Gastroesophageal sphincter (tissue), 4 donors: ENCODE measurements at regions not wholly inside any gene's neighbourhood (a gene's known extent, or its start where the extent isn't known, plus 50 kb on each side); places are given as distances from the start of the nearest gene placed in this dataset.

Experiments used
- ATAC-seq: fragments of 150-250 bp; one replicate; pipeline ENCODE4 v1.9.1; 2016; ENCODE audit warnings: mild to moderate bottlenecking, moderate library complexity
- H3K27ac ChIP-seq, 4 donors: fragments of 200-600 bp; sonication (generic) in 3 of 4; 1 replicate in 3 of 4; 2 replicates in 1 of 4; pipeline ENCODE4 v1.5.1; 2016 to 2019
- H3K27me3 ChIP-seq: fragments of 200-600 bp; sonication (generic); one replicate; pipeline ENCODE4 v1.5.1; 2019
- H3K36me3 ChIP-seq, 2 donors: fragments of 200-600 bp; sonication (generic); one replicate each; pipeline ENCODE4 v1.5.1; 2019; ENCODE audit warnings: control low read depth in 1 of 2
- H3K4me1 ChIP-seq, 3 donors: fragments of 200-600 bp; sonication (generic); 1 replicate in 2 of 3; 2 replicates in 1 of 3; pipeline ENCODE4 v1.5.1; 2016 to 2019; ENCODE audit warnings: control low read depth in 2 of 3
- H3K4me3 ChIP-seq, 2 donors: fragments of 200-600 bp; sonication (generic); one replicate each; pipeline ENCODE4 v1.5.1; 2019; ENCODE audit warnings: mild to moderate bottlenecking in 1 of 2, moderate library complexity in 1 of 2
- H3K9me3 ChIP-seq, 3 donors: fragments of 200-600 bp; sonication (generic); one replicate each; pipeline ENCODE4 v1.5.1; 2017 to 2019; ENCODE audit warnings: control low read depth in 2 of 3
- CTCF ChIP-seq, 4 experiments: fragments of 200-600 bp in 2 of 4; fragments of 450-650 bp in 2 of 4; sonication (generic) in 1 of 4; IDR thresholded peaks; one replicate each; pipeline ENCODE4 v1.5.1; 2017 to 2019; ENCODE audit warnings: antibody characterized with exemption in 4 of 4, mild to moderate bottlenecking in 2 of 4, moderate library complexity in 2 of 4
- EP300 ChIP-seq: sonication (generic); formaldehyde crosslinking; IDR thresholded peaks from one replicate; pipeline ENCODE4 v1.6.1; 2017; ENCODE audit warnings: antibody characterized with exemption, mild to moderate bottlenecking
- POLR2A ChIP-seq, 2 donors: fragments of 450-650 bp; IDR thresholded peaks; one replicate each; pipeline ENCODE4 v1.6.1; 2017; ENCODE audit warnings: antibody characterized with exemption in 2 of 2, mild to moderate bottlenecking in 2 of 2, moderate library complexity in 1 of 2
- POLR2AphosphoS5 ChIP-seq: sonication (generic); formaldehyde crosslinking; IDR thresholded peaks from one replicate; pipeline ENCODE4 v1.6.1; 2017; ENCODE audit warnings: antibody characterized with exemption
- WGBS, 2 donors: methylation state at CpG; one replicate each; pipeline ENCODE4 v1.1.5; 2018; ENCODE audit warnings: low coverage in 1 of 2; 5-methylcytosine and 5-hydroxymethylcytosine counted together

DNA sequence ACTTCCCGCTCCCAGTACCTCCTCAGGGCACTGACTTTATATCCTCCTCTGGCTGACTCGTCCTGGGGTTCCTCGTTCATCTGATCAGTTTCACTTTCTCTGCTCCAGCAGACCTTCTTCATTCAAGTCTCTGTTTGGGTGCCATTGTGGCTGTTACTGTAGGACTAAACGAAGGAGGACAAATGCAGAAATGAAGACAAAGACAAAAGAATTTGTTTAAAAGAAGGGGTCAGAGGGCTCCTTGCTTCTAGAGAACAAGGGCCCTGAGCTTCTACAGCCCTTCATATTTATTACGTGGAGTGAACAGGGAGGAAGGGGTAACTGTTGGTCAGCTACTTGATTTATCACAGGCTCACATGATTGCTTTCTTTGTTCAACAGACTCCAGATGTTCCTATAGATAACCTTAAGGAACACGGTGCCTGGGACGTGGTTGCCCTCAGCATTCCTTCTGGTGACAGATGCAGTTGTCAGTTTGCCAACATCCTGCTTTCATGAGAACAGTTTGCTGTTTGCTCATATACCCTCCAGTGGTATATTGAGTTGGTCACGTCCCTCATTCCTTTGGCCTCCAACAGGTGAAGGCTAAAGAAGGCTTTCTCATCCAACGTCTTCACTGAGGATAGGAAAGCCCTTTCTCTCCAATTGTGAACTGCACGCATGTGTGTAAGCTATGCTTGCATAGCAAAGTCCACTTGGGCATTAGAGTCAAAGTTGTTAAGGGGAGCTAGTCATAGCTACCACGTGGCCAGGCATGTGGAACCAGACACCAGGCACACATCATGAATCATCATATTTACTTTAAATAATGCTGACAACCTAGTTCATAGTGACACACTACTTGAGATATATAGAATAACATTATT, 69.1 kb upstream of the BTN3A2 start:
- Histone ChIP-seq H3K27me3 (peaks cover 31% of the 10 kb centered on the region), H3K4me1 (no peaks in the 10 kb centered on the region), H3K4me3 (no peak overlapping the region), H3K36me3 (no peaks in the 10 kb centered on the region), H3K9me3 (no peaks in the 10 kb centered on the region), H3K27ac (no peak overlapping the region)
- 46 to 59% methylated on average over 5 to 10 of the region's 11 CpGs for WGBS, 2 donors
- ATAC-seq = no peak
- TF ChIP-seq EP300 (no peak), POLR2A (IDR thresholded peaks at IDR 0.05) (no peak), CTCF (IDR thresholded peaks at IDR 0.05) (no peak), POLR2AphosphoS5 (no peak)

DNA sequence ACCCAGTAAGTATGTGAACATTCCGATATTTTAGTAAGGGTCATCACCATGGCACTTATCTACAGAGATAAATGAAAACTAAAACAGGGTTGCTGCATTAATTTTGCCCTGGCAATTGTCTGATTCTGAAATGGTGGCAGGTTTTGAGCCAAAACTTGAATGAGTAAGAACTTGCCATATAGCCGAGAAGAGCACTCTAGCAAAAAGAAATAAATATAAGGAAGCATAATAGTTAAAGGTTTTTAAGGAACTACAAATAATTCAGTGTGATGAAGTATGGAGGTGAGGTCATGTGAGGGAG, 68.5 kb upstream of the BTN3A2 start:
- TF ChIP-seq EP300 (no peak), POLR2AphosphoS5 (no peak), CTCF (IDR thresholded peaks at IDR 0.05) (no peak), POLR2A (IDR thresholded peaks at IDR 0.05) (no peak)
- ATAC-seq = no peak
- Histone ChIP-seq H3K36me3 (no peaks in the 10 kb centered on the region), H3K4me3 (no peak overlapping the region), H3K9me3 (no peaks in the 10 kb centered on the region), H3K4me1 (no peaks in the 10 kb centered on the region), H3K27me3 (peaks cover 31% of the 10 kb centered on the region), H3K27ac (no peak overlapping the region)
- 67 to 75% methylated on average over 1 to 2 of the region's 2 CpGs for WGBS, 2 donors

DNA sequence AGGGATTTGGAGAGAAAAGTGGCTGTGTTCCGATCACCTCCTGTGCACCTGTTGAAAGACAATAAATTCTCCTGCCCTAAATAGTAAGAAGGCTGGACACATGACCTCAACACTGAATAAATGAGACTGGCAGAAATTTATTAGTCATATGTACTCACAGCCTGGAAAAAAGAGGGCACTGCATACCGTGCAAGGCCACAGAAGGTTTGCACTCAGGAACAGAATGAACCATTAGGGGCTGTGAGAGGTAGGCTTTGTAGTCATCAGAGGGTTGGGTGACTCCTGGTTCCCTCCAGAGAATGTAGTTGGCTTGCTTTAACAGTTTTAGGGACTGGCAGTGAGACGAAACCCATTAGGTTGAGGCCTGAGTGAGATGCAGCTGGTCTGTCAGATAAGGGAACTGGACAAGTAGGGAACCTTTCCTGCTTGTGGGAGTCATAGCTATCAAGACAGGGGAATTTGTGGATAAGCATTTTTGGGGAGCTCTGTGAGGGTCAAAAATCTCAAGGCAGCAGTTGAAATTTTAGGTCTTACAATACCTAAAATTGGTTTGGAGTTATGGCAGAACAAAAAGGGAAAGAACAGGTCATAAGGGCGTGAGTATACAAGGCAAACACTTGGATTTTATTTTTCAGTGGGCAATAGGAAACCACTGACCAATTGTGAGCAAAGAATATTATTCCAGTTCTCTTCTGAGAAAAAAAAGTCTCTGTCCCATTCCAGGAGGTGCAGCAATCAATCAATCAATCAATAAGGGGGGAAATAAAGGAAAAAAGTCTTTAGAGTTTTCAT, 67.9 kb upstream of the BTN3A2 start:
- no peak for ATAC-seq
- H3K27ac ChIP-seq = no peak overlapping the region
- H3K4me1 ChIP-seq = no peaks in the 10 kb centered on the region
- no peaks in the 10 kb centered on the region for H3K9me3 ChIP-seq
- WGBS, 2 donors = 75 to 87% methylated on average over 2 to 4 of the region's 4 CpGs
- no peak overlapping the region for H3K4me3 ChIP-seq
- no peak for TF ChIP-seq POLR2A (IDR thresholded peaks at IDR 0.05)
- TF ChIP-seq EP300 = no peak
- no peak for TF ChIP-seq POLR2AphosphoS5
- TF ChIP-seq CTCF (IDR thresholded peaks at IDR 0.05) = no peak
- H3K36me3 ChIP-seq = no peaks in the 10 kb centered on the region
- peaks cover 31% of the 10 kb centered on the region for H3K27me3 ChIP-seq

DNA sequence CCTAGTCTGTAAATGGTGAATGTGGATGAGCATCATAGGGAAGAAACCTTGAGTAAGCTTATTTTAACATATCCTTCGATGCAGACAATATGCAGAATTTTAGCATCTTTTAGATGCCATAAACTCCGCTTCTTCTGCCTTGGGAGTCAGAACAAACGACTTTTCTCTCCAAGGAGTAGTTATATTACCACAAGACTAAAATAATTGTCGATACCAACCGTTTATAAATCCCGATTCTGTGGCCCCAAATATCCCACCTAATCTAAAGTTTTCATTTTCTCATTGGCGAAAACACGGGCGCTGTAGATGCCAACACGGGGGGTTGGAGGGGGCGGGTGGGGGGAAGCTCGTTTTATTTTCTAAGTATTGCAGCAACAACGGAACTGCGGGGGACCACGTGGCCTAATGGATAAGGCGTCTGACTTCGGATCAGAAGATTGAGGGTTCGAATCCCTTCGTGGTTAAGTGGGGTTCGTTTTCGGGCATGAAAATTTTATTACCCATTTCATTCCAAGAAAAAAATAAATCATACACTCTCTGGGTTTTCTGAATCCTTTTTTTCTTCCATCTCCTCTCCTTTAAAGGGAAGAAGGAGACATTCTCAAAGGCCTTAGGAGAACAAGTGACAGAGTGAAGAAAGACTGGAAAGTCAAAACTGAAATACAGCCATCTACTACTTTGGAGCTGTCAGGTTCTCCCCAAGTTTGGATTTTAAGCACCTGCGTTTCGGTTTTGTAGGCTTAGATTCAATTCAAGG, 65.5 kb upstream of the BTN3A2 start:
- WGBS, 2 donors = 24 to 35% methylated on average over 18 to 22 of the region's 23 CpGs

More for the DNA sequence above, 65.5 kb upstream of the BTN3A2 start:
- Histone ChIP-seq H3K9me3 (no peaks in the 10 kb centered on the region), H3K27me3 (peaks cover 31% of the 10 kb centered on the region), H3K27ac (no peak overlapping the region), H3K4me3 (no peak overlapping the region), H3K36me3 (no peaks in the 10 kb centered on the region), H3K4me1 (no peaks in the 10 kb centered on the region)
- no peak for ATAC-seq
- TF ChIP-seq CTCF (IDR thresholded peaks at IDR 0.05) = no peak
- TF ChIP-seq POLR2A (IDR thresholded peaks at IDR 0.05) = no peak
- TF ChIP-seq POLR2AphosphoS5 = no peak
- TF ChIP-seq EP300 = no peak
